Fibroblast of gingiva (primary cell): ENCODE measurements at regions not wholly inside any gene's neighbourhood (a gene's known extent, or its start where the extent isn't known, plus 50 kb on each side); places are given as distances from the start of the nearest gene placed in this dataset.

Source experiments
- DNase-seq: peaks from one replicate; pipeline ENCODE4 v3.0.0-alpha.2; 2011; ENCODE audit warnings: low read depth

DNA sequence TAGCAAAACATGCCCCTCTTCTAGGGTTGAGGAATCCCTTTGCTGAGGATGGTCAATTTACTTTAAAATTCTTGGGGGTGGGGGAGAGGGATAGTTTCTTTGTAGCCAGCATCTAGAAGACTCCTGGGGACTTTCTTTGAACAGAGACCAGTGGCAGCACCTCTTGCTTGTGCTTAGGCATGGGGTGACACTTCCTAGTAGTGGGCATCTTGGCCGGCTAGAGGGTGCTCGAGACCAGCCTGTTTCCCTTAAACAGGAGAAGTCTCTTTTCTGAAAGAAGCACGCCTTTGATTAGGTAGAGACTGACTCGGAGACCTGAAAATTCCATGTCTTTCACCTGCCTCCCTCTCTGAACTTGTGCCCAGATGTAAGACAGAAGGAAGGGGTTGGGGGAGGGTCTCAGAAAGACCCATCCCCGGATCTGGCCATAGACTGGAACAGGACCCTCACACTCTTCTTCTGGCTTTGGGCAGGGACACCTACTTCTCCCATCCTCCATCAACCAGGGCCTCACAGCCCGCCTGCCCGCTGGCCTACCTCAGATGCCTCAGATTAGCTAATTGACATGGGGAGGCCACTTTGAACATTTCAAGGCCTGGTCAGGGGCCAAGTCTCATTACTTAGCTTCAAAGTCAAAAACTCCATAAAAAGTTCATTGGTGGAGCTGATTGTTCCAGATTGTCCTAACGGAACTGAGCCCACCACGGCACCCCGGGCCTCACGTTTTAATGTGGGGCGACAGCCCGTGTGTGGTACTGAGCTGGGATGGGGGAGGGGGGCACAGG, 172.2 kb downstream of the CDC5L start:
- no peak for DNase-seq

DNA sequence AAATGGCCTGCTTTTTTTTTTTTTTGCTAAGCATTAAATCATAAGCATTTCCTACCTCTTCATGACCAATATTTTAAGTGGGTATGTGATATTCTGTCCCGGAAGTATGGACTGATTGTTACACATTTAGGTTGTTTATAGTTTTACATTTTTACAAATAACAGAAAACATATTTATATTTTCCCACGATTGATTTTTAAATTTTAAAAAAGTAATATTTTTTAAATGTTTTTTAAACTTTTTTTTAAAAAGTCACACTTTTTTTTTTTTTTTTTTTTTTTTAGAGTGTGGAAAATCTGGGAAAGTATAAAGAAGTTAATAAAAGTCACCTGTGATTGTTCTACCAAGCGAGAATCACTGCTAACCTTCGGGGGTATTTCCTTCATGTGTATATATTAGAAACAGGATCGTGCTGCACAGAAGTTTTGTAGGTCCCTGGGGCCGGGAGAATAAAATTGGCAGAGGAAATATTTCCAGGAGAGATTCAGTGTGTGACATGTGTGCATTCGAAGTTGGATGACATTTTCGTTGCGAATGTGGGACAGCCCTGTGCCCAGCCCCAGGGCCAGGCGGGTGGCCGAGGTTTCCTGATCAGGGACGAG, 173.1 kb downstream of the CDC5L start:
- DNase-seq: no peak

DNA sequence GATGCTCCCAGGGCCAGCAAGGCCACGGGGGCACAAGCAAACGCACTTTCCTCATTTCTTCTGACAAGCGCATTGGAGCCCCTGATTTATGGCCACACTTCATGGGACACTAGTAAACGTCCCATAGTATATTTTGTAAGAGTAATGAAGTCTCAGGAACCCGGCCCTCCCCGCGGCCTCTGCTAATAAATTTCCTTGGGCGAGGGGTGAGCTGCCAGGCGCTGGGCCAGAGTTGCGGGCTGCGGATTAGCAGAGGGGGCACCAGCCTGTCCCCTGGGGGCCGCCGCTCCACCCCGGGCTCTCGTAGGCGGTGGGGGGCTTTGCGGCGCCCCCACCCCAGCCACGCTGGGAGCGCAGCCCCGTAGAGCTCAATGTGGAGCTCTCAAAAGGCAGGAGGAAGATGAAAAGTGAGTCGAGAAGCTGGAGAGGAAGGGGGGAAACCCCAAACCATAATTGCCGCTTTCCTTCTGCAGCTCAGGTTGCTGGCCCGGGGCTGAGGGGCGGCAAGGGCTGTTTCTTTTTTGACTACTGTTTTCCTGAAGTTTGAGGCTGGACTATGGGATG, 173.6 kb downstream of the CDC5L start:
- no peak for DNase-seq

DNA sequence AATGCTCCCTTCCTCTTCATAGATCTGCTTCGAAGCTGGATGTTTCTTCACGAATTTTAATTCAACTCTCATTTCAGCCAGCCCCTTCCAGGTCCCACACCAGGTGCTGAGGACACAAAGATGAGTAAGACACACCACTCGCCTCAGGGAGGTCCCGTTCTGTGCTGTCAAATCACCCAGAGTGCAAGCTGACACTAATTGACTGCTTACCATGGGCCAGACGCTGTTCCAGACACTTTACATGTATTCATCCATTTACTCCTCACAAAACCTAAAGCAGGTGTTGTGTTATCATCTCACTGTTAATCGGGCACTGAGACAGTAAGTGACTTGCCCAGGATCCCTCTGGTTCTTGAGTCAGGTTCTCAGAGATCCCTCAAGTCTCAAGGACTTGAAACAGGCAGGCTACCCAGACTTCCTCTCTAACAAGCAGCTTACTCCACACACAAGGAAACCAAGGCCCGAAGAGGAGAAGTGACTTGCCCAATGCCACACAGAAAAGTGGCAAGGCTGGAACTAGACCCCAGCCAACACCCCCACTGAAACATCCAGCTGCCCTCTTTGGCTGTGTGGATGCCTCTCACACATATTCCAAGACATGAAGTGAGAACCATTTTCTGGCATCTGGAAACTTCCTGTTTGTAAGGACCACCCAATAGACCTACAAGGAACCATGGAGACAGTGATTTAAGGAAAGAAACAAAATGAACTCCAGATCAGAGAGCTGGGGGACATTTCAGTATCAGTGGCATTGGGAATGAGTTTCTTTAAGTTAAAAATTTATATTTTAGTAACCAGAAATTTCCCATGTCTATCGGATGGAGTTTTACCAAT, 174.5 kb downstream of the CDC5L start:
- DNase-seq: no peak

DNA sequence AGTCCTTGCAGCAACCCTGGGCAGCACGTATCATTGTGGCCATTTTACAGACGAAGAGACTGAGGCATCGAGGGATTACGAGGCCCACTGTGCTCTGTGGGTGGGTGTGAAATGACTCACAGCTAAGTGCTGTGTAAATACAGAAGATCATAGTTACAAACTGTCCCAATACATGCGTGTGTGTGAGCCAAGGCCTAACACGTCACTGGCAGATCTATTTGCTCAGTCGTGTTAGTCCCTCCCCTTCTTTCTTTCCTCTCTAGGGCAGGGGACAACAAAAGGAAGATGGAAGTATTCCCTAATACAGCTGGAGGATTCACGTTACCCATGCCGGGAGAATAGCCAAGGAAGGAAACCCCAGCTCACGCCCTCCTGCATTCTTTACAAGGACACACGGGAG, 175.9 kb downstream of the CDC5L start:
- DNase-seq: peak; percentile 58

DNA sequence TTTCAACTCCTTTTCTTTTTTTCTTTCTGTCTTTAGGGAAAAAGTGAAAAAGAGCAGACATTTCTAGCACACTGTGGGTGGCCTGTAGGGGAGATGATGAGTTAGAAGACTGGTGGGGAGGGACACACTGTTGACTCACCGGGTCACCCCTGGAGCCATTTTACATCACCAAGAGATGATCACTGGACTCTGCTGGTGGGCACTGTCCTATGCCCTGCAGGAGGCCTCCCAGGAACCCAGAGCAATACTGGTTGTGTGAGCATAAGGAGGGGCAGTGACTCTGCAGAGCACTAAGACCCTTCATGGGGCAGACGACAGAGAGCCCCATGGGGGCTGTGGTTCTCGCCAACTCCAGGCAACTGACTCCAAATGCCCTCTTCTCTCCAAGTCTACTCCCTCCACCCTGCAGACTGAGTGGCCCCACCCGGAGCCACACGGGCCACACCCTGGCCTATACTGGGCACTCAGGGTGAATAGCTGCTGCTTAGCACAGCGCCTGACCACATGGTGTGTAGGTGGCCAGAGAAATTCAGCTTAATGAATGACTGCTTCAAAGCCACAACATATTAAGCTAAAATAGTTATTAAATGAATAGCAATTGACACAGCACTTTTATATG, 177.5 kb downstream of the CDC5L start:
- DNase-seq: no peak

DNA sequence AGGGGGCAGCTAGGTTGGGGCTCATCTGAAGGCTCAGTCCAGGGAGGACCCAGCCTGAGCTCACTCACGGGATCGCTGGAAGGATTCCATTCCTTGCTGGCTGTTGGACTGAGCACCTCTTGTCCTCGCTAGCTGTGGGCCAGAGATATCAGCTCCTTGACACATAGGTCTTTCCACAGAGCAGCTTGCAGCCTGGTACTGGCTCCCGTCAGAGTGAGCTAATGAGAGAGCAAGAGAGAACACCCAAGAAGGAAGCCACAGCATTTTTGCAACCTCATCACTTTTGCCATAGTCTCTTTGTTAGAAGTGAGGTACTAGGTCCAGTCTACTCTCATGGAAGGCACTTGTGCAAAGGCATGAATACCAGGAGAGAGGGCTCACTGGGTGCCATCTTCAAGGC, 179.9 kb downstream of the CDC5L start:
- DNase-seq: no peak

DNA sequence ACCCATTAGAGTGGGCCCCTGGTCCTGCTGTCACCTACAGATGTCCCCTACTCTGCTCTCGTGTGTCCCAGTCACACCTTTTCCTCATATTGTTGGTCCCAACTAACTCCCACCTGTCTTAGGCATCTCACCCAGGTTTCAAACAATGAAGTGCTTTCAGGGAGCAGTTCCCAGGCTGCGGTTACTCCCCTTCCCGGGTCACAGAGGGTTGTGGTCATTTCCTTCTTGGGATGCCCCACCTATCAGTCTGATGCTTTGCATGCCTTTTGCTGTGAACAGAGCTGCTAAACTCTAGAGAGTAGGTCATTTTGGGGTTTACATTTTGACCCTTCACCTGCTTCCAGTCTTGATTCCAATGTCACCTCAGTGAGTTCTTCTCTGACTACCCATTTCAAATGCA, 181.6 kb downstream of the CDC5L start:
- no peak for DNase-seq

DNA sequence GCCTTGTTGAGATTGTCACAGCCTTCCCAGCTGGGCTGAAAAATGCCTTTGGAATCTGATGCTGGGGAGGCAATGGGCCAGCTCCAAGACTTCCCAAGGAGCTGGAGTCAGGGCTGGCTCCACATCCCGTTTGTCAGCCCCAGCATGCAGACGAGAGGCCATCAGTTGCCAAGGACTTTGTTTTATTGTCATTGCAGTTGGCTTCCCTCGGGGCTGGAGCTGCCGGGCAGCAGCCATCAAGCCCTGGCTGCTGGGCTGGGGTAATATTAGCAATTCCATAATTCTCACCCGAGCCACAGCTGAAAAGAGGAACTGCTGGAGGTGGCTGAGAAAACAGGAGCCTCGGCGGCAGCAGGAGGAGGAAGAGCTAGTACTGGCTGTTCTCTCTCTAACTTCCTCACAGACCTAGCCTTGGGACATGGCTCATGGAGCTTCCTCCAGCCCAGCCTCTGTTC, 182.5 kb downstream of the CDC5L start:
- peak; percentile 14 for DNase-seq

DNA sequence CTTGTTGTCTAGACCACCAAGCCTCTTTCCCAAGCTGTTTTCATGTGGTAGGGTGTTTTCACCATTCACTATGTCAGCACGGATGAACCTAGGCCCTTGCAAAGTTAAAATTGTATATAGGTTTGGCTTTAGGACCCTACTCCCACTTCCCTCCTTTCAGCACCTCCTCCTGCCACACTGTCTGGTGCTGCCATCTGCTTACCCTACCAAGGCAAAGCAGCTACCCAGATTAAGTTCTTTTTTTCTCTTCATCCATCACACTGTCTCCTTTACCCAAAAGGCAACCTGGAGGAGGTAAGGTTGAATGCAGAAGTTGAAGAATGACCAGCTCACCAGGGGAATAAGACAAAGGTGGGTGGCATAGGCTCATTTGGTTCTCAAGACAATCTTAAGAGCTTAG, 184.0 kb downstream of the CDC5L start:
- no peak for DNase-seq

DNA sequence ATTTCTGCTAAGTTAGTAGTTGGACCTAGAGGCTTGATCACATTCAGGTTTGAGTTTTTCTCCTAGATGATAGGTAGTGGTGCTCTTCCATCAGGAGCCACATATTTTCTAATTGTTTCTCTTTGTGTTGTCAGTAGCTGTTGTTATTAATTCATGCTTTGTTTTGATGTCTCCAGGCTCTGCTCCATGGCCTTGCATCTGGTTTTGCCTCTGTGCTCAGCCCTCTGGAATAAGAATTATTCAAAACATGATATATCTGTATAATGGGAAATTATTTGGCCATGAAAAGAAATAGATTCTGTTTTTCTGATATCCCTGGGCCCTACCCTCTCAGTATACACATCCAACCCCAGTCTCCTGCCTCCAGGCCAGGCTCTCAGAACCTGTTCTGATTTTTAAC, 184.8 kb downstream of the CDC5L start:
- DNase-seq: no peak

DNA sequence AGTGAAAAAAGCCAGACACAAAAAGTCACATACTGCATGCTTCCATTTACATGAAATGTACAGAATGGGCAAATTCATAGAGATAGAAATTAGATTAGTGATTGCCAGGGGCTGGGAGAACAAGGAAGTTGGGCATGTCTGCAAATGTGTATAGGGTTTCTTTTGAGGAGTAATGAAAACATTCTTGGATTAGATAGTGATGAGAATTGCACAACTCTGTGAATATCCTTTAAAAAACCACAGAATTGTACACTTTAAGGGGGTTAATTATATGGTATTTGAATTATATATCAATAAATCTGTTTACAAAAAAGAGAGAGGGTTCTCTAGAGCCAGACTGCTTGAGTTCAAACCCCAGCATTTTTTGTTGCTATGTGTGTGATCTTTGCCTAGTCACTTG, 188.1 kb downstream of the CDC5L start:
- DNase-seq: no peak

DNA sequence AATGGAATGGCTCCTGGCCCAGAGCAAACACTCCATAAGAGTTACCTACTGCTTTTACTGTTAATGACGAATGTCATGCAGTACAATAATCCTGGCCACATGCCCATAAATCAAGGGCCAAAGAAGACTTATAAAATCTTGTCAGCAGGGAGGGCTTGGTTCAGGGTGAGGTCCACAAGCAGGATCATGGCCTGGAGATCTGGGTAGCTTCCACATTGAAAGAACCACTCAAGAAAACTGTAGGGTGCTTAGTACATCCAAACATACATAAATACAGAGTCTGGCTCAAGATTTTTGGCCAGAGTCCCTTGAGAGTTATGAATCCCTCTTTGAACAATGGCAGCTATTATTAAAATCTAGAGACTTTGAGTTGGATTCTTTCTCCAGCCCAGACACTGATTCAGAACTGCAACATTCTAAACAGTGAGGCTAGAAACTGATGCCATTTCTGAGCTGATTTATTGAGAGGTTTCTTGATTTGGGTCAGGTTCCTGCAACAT, 188.7 kb downstream of the CDC5L start:
- DNase-seq: peak; percentile 21

DNA sequence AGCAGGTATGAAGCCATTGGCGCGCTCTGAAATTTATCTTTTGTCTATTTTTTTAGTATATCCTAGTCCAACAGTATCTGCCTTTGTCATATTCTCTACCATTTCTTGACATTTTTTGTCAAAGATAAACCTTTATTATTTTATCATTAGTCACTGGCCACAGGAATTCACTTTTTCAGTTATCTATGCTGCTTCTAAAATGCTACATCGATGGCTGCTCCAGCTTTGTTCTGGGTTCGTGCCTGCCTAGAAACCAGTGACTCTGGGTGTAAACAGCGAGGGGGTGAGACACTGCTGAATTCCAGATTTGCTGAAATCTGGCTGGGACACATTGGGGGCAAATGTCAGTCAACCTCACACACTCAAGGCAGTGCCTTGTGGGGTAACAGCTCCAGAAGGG, 193.4 kb downstream of the CDC5L start:
- DNase-seq: no peak

DNA sequence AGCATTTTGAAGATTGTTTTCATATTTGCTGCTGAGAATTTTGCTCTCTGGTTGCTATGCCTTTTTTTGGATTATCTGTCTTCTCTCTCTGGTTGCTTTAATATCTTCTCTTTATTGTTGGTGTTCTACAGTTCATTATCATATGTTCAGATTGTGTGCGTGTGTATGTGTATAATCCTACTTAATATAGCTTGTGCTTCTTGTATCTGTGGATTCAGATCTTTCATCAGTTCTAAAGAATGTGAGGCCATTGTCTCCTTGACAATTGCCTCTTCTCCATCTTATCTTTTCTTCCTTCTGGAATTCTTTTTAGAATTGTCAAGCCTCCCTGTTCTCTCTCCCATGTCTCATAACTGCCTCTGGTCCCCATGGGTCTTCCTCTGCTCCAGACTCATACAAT, 195.4 kb downstream of the CDC5L start:
- DNase-seq: no peak

DNA sequence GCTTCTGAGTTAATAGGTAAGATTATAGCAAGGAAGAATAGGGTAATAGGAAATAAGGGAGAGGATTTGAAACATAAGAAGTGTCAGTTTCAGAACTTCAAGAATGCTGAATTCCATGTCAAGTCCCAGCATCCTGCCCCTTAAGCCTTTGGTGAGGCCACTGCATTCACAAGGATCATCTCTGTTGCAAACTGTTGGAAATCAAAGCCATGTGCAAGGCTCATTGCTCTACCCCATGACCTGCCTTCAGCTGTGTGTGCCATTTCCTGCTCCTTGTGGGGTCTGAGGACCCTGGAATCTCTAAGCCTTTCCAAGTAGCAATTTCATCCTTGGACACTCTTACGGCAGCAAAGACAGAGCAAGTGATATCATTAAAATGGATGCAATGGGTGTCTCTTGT, 203.0 kb downstream of the CDC5L start:
- no peak for DNase-seq

DNA sequence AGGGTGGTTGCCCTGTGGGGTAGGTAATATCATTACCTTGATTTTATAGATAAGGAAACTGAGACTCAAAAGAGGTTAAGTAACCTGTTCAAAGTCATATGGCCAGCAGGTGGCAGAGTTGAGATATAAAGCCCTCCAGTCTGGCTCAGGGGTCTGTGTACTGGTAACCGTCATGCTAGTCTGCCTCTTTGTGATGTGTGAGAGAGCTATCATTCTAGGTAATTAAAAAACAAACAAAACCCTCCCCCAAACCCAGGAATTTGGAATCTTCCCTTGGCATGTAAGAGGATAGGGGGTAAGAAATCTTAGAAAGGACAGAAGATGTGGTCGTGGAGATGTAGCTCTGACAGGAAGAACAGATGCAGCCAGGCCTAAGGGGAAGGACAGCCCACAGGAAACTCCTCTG, 206.0 kb downstream of the CDC5L start:
- peak; percentile 38 for DNase-seq

DNA sequence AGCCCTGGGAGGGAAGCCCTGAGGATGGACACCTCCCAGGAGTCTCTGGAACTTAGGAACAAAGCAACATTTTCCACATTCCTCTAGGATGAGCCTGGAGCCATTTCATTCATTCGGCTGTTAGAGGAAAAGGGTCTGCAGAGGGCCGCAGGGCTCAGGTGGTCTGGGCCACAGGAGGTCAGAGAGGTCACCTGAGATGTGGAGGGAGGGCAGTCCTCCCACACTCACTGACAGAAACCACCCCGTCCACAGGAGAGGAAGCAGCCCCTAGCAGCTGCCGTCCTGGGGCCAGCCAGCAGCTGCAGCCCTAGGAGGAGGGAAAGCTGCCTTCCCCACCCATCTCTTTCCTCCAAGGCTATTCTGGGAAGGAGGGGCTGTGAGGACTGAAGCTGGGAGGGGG, 207.0 kb downstream of the CDC5L start:
- no peak for DNase-seq

DNA sequence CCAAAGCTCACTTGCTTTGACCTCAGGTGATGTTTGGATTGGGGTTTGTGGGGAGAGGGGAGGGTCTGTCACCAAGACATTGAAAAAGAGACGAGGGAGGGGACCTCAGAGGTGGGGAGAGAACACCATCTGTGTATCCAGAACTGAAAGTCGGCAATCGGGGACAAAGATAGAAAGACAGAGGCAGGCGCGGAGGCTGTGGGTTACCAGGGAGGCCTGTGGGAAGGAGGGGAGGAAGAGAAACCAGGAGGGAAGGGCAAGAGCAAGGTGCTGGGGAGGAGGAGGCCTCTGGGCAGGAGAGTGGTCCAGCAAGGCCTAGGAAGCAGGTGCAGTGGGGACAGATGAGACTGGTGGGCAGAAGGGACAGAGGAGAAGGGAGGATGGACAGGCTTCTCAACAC, 211.2 kb downstream of the CDC5L start:
- DNase-seq: no peak

DNA sequence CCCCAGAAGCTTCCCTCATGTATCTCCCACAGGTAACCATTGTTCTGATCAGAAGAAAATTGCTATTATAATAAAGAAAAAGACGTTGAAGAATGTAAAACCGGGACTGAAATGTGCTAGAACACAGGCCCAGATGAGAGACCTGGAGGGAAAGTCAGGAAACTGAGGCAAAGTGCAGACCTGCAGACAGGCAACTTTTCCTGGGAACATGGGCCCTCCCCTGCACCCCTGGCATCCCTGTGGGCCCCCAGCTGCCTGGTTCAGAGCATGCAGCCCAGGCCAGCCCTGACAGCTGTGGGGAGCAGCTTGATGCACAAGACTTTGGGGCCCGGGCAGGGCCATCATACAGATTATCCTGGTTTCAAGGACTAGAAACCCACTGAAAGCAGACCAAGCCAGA, 212.2 kb downstream of the CDC5L start:
- no peak for DNase-seq

DNA sequence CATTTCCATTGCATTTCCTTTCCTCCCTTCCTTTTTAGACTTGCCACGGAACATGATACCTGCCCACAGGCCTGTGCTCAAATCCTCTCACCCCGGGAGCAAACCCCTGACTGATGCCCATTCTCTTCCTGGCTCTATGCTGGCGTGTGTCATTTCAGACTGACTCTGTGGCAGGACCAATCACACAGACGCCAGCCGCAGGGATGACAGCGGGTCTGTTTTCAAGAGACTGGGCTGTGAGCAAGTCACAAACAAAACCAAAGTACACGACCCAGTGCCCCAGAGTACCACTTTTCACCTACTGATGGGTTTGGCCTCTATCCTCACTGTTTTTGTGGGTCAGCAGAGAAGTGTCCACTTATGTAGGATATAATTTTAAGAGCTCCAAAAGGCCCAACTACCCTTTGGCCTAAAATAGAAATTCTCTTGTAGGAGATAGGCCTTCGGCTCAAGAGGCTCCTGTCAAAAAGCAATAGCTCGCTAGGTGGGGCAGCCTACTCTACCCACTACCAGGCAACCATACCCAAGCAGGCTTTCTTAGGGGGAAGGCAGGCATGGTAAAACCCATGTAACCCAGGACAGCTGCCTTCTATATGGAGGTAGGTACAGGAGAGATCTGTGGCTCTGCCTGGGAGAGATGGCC, 215.7 kb downstream of the CDC5L start:
- no peak for DNase-seq

DNA sequence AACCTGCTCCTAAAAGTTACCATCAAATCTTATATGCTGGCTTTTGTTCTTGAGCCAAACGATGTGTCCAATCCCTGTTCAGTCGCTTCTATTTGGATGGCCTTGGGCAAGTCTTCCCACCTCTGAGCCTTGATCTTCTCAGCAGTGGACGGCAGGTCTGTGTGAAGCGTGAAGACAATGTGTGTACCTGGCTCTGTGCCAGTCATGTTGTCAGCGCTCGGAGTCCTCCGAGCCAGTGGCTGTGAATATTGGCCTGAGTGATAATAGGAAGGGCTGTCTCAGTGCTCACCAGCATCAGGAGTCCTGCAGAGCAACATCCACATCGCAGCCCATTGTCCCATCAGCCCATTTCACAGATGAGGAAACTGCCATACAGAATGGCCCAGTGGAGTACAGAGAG, 219.0 kb downstream of the CDC5L start:
- no peak for DNase-seq
